ENCODE measurements at regions not wholly inside any gene's neighbourhood (a gene's known extent, or its start where the extent isn't known, plus 50 kb on each side); places are given as distances from the start of the nearest gene placed in this dataset.

DNA sequence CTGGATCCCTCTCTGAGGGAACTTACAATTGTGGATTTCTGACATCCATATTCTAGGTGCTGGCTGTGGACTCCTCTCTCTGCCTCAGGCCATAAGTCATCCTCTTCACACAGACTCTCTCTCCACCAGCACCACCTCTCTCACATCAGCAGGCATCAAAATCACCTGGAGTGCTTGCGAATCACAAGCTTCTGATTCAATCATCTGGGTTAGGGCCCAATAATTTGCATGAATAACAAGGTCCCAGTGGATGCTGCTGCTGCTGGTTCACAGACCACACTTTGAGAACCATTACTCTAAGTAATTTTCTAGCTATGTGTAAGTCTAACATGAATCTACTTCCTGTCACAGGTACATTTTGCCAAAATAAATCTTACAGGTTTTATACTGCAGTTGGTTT lies 214.9 kb downstream of the DSEL start:
- Mint-ChIP-seq H3K27ac (no peak overlapping the region), H3K9me3 (peaks cover 20% of the 10 kb centered on the region), H3K4me3 (no peak overlapping the region), H3K27me3 (ENCODE audit: low read depth) (no peaks in the 10 kb centered on the region), H3K36me3 (peaks cover 16% of the 10 kb centered on the region), H3K4me1 (no peaks in the 10 kb centered on the region)
- ChIA-PET CTCF (no interaction called here), POLR2A (no interaction called here)
- ATAC-seq (no peak), DNase-seq (ENCODE audit: low spot score) (no peak)
- TF ChIP-seq ZNF317 (CRISPR knock-in tag; IDR thresholded peaks at IDR 0.05; ENCODE audit: borderline replicate concordance, low read depth) (no peak), E2F4 (CRISPR knock-in tag; IDR thresholded peaks at IDR 0.05; ENCODE audit: borderline replicate concordance, low read depth) (no peak), RELA (CRISPR knock-in tag; IDR thresholded peaks at IDR 0.05; ENCODE audit: borderline replicate concordance) (no peak), PRDM15 (CRISPR knock-in tag; IDR thresholded peaks at IDR 0.05) (no peak), ZBTB21 (CRISPR knock-in tag; IDR thresholded peaks at IDR 0.05; ENCODE audit: borderline replicate concordance) (no peak), FOXJ3 (CRISPR knock-in tag; IDR thresholded peaks at IDR 0.05; ENCODE audit: borderline replicate concordance) (no peak), TEAD4 (CRISPR knock-in tag; IDR thresholded peaks at IDR 0.05) (no peak), AFF4 (CRISPR knock-in tag; IDR thresholded peaks at IDR 0.05; ENCODE audit: borderline replicate concordance) (no peak), NFYB (CRISPR knock-in tag; conservative IDR thresholded peaks at IDR 0.05; ENCODE audit: low read depth) (no peak), ATF6 (CRISPR knock-in tag; IDR thresholded peaks at IDR 0.05) (no peak), MLX (CRISPR knock-in tag; IDR thresholded peaks at IDR 0.05) (no peak), TEAD1 (CRISPR knock-in tag; IDR thresholded peaks at IDR 0.05) (no peak), SMAD4 (CRISPR knock-in tag; IDR thresholded peaks at IDR 0.05) (no peak), CREB1 (CRISPR knock-in tag; IDR thresholded peaks at IDR 0.05) (no peak)
- TF ChIP-seq, protein P1, sequence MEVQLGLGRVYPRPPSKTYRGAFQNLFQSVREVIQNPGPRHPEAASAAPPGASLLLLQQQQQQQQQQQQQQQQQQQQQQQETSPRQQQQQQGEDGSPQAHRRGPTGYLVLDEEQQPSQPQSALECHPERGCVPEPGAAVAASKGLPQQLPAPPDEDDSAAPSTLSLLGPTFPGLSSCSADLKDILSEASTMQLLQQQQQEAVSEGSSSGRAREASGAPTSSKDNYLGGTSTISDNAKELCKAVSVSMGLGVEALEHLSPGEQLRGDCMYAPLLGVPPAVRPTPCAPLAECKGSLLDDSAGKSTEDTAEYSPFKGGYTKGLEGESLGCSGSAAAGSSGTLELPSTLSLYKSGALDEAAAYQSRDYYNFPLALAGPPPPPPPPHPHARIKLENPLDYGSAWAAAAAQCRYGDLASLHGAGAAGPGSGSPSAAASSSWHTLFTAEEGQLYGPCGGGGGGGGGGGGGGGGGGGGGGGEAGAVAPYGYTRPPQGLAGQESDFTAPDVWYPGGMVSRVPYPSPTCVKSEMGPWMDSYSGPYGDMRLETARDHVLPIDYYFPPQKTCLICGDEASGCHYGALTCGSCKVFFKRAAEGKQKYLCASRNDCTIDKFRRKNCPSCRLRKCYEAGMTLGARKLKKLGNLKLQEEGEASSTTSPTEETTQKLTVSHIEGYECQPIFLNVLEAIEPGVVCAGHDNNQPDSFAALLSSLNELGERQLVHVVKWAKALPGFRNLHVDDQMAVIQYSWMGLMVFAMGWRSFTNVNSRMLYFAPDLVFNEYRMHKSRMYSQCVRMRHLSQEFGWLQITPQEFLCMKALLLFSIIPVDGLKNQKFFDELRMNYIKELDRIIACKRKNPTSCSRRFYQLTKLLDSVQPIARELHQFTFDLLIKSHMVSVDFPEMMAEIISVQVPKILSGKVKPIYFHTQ (CRISPR knock-in tag; IDR thresholded peaks at IDR 0.05): no peak
- TF ChIP-seq, protein P2, sequence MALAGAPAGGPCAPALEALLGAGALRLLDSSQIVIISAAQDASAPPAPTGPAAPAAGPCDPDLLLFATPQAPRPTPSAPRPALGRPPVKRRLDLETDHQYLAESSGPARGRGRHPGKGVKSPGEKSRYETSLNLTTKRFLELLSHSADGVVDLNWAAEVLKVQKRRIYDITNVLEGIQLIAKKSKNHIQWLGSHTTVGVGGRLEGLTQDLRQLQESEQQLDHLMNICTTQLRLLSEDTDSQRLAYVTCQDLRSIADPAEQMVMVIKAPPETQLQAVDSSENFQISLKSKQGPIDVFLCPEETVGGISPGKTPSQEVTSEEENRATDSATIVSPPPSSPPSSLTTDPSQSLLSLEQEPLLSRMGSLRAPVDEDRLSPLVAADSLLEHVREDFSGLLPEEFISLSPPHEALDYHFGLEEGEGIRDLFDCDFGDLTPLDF (CRISPR knock-in tag; IDR thresholded peaks at IDR 0.05): no peak
